GM23338 (cell line): ENCODE measurements at regions not wholly inside any gene's neighbourhood (a gene's known extent, or its start where the extent isn't known, plus 50 kb on each side); places are given as distances from the start of the nearest gene placed in this dataset.

Experiments
- EZH2 ChIP-seq: fragments of 200-600 bp; sonication (generic); IDR thresholded peaks from one replicate; pipeline ENCODE4 v1.8.0; 2017; ENCODE audit warnings: antibody characterized with exemption, mild to moderate bottlenecking, low read depth; ENCODE audit not compliant: unreplicated experiment
- POLR2AphosphoS5 ChIP-seq: IDR thresholded peaks from 2 replicates; pipeline ENCODE4 v1.6.1; 2016; ENCODE audit warnings: antibody characterized with exemption, low read depth

- TF ChIP-seq EZH2 (no peak), POLR2AphosphoS5 (no peak)
Observed at GRCh38 chr15:94053626-94054025, 177.7 kb upstream of the MCTP2 start.
